ENCODE measurements at regions not wholly inside any gene's neighbourhood (a gene's known extent, or its start where the extent isn't known, plus 50 kb on each side); places are given as distances from the start of the nearest gene placed in this dataset.

GRCh38 chr11:92882828-92883611 lies 86.4 kb upstream of the MTNR1B start:
- DNase-seq (ENCODE audit: low spot score) (no peak), ATAC-seq (no peak), FAIRE-seq (no peak)
- Histone ChIP-seq H2AFZ (ENCODE audit: low read length) (no peak overlapping the region), H3K9me3 (ENCODE audit: low read length) (no peaks in the 10 kb centered on the region), H3K79me2 (ENCODE audit: insufficient read depth, low read length) (no peaks in the 10 kb centered on the region), H3K4me3 (replicated peaks in 1 of 3; ENCODE audit: insufficient read depth in 1 of 3, low read depth in 2 of 3, low read length in 3 of 3) (no peak overlapping the region), H3K27ac (ENCODE audit: extremely low read length, insufficient read depth, low read length) (no peak overlapping the region), H3K27me3 (ENCODE audit: control insufficient read depth in 1 of 2, insufficient read depth in 2 of 2, low read length in 2 of 2) (no peaks in the 10 kb centered on the region), H3K36me3 (replicated peaks in 1 of 2; ENCODE audit: control insufficient read depth in 1 of 2, insufficient read depth in 2 of 2, low read length in 2 of 2) (no peaks in the 10 kb centered on the region), H3K9ac (ENCODE audit: insufficient read depth, low read depth, low read length) (no peak overlapping the region), H3K4me2 (ENCODE audit: low read depth, low read length) (no peak overlapping the region), H4K20me1 (ENCODE audit: insufficient read depth, low read length) (no peaks in the 10 kb centered on the region), H3K4me1 (ENCODE audit: insufficient read depth, low read length) (no peaks in the 10 kb centered on the region)
- intact Hi-C loops (cut with micrococcal nuclease; ENCODE audit: unreplicated experiment) (loop anchor here (10.0 kb wide), 1 partner anchor 728 kb away; no protein-coding TSS in a partner anchor), in situ Hi-C loops (cut with HindIII; ENCODE audit: extremely low pct_ligation_motif_present, low pct_unique_long_range_greater_than_20kb) (no loop called here)
- POLR2A ChIA-PET, result no interaction called here
- TF ChIP-seq ZMYM3 (CRISPR knock-in tag; IDR thresholded peaks at IDR 0.05), result no peak
- no peak for TF ChIP-seq ZNF646 (CRISPR knock-in tag; IDR thresholded peaks at IDR 0.05)
- TF ChIP-seq NFYB (CRISPR knock-in tag; IDR thresholded peaks at IDR 0.05), result no peak
- no peak for TF ChIP-seq ZNF326 (CRISPR knock-in tag; IDR thresholded peaks at IDR 0.05; ENCODE audit: borderline replicate concordance)
- no peak for TF ChIP-seq CSRNP1 (CRISPR knock-in tag; IDR thresholded peaks at IDR 0.05)
- TF ChIP-seq MXD4 (CRISPR knock-in tag; IDR thresholded peaks at IDR 0.05), result no peak
- TF ChIP-seq ZFP41 (CRISPR knock-in tag; IDR thresholded peaks at IDR 0.05; ENCODE audit: borderline replicate concordance), result no peak
- TF ChIP-seq JUND (CRISPR knock-in tag; IDR thresholded peaks at IDR 0.05), result no peak
- WGBS (ENCODE audit: low lambda C conversion rate), result 77% methylated on average over 35 of the region's 54 CpGs
- CTCF ChIA-PET (ENCODE audit: low intra/inter-chr PET ratio, low total read pairs), result no interaction called here
- no TSS peak for BruUV-seq (replicated peaks)
